Omental fat pad (tissue), 3 donors: ENCODE measurements at regions not wholly inside any gene's neighbourhood (a gene's known extent, or its start where the extent isn't known, plus 50 kb on each side); places are given as distances from the start of the nearest gene placed in this dataset.

ENCODE experiments used
- ATAC-seq: fragments of 150-250 bp; one replicate; pipeline ENCODE4 v1.9.1; 2016; ENCODE audit warnings: mild to moderate bottlenecking, moderate library complexity; ENCODE audit not compliant: low FRiP score
- DNase-seq: peaks from one replicate; pipeline ENCODE4 v3.0.0-alpha.2; 2019; ENCODE audit warnings: low spot score
- CTCF ChIP-seq, 3 donors: fragments of 450-650 bp; IDR thresholded peaks; one replicate each; pipeline ENCODE4 v1.5.1; 2016 to 2017; ENCODE audit warnings: antibody characterized with exemption in 3 of 3, mild to moderate bottlenecking in 3 of 3, moderate library complexity in 2 of 3

- TF ChIP-seq CTCF (IDR thresholded peaks at IDR 0.05): no peak
- no peak for ATAC-seq
These were observed 109.2 kb upstream of the SLC6A11 start for GRCh38 chr3:10706740-10707399.

GRCh38 chr3:10707400-10708215 lies 108.4 kb upstream of the SLC6A11 start:
- TF ChIP-seq CTCF (IDR thresholded peaks at IDR 0.05): no peak
- DNase-seq (no peak), ATAC-seq (no peak)

More at GRCh38 chr3:10706740-10707399, 109.2 kb upstream of the SLC6A11 start:
- no peak for DNase-seq

GRCh38 chr3:10708216-10708893 lies 107.7 kb upstream of the SLC6A11 start:
- ATAC-seq: no peak
- no peak for TF ChIP-seq CTCF (IDR thresholded peaks at IDR 0.05)
- no peak for DNase-seq

GRCh38 chr3:10709110-10709781 lies 106.8 kb upstream of the SLC6A11 start:
- ATAC-seq (no peak), DNase-seq (no peak)
- no peak for TF ChIP-seq CTCF (IDR thresholded peaks at IDR 0.05)

GRCh38 chr3:10712121-10712520 lies 103.9 kb upstream of the SLC6A11 start:
- DNase-seq (no peak), ATAC-seq (no peak)

GRCh38 chr3:10713656-10714055 lies 102.4 kb upstream of the SLC6A11 start:
- no peak for TF ChIP-seq CTCF (IDR thresholded peaks at IDR 0.05)
- DNase-seq (no peak), ATAC-seq (no peak)

More at GRCh38 chr3:10712121-10712520, 103.9 kb upstream of the SLC6A11 start:
- no peak for TF ChIP-seq CTCF (IDR thresholded peaks at IDR 0.05)
